Mucosa of descending colon (tissue), 3 donors: ENCODE measurements at regions not wholly inside any gene's neighbourhood (a gene's known extent, or its start where the extent isn't known, plus 50 kb on each side); places are given as distances from the start of the nearest gene placed in this dataset.

Experiments
- ATAC-seq: fragments of 200-7000 bp; cut with Tn5 transposase; one replicate; pipeline ENCODE4 v1.9.1; 2020; ENCODE audit warnings: mild to moderate bottlenecking, moderate library complexity
- DNase-seq, 3 donors: peaks; one replicate each; pipeline ENCODE4 v3.0.0-alpha.2; 2020
- H3K36me3 ChIP-seq: fragments of 200-600 bp; one replicate; pipeline ENCODE4 v1.8.0; 2021; ENCODE audit warnings: low read depth, mild to moderate bottlenecking
- H3K4me1 ChIP-seq: fragments of 200-600 bp; one replicate; pipeline ENCODE4 v1.8.0; 2021; ENCODE audit warnings: low read depth, mild to moderate bottlenecking
- H3K4me3 ChIP-seq: fragments of 200-600 bp; one replicate; pipeline ENCODE4 v1.8.0; 2021; ENCODE audit warnings: mild to moderate bottlenecking
- H3K9me3 ChIP-seq: fragments of 200-600 bp; one replicate; pipeline ENCODE4 v1.8.0; 2021; ENCODE audit warnings: mild to moderate bottlenecking
- CTCF ChIP-seq: fragments of 200-600 bp; IDR thresholded peaks from one replicate; pipeline ENCODE4 v1.8.0; 2022; ENCODE audit warnings: antibody characterized with exemption, mild to moderate bottlenecking
- intact Hi-C, 2 donors: fragments of 100-400 bp; cut with DNase I in 1 of 2; cut with micrococcal nuclease in 1 of 2; formaldehyde crosslinking; loops; one replicate each; pipeline versions ENCODE4 v1.11.0 to v1.11.1; 2022; cut with DNase I, micrococcal nuclease
- donor health status: DM: no; HTN: no; CAD: no; lungs with moderate emphysema.
- donor health status: DM: no; HTN: no; CAD: no.
- donor health status: DM: no; HTN: yes; CAD: no.

GRCh38 chrX:107565931-107566603, 62.2 kb upstream of the PRPS1 start:
- H3K36me3 ChIP-seq: no peaks in the 10 kb centered on the region
- intact Hi-C loops: no loop called here
- TF ChIP-seq CTCF: no peak
- H3K4me3 ChIP-seq: no peak overlapping the region
- no peak for DNase-seq
- no peaks in the 10 kb centered on the region for H3K4me1 ChIP-seq
- no peak for ATAC-seq
- H3K9me3 ChIP-seq: no peaks in the 10 kb centered on the region

GRCh38 chrX:107566604-107567262, 61.6 kb upstream of the PRPS1 start:
- no peaks in the 10 kb centered on the region for H3K36me3 ChIP-seq
- DNase-seq (no peak), ATAC-seq (no peak)
- H3K4me3 ChIP-seq: no peak overlapping the region
- H3K4me1 ChIP-seq: no peaks in the 10 kb centered on the region
- intact Hi-C loops: no loop called here
- H3K9me3 ChIP-seq: no peaks in the 10 kb centered on the region
- TF ChIP-seq CTCF: no peak

GRCh38 chrX:107567370-107567769, 60.9 kb upstream of the PRPS1 start:
- no peaks in the 10 kb centered on the region for H3K9me3 ChIP-seq
- ATAC-seq: no peak
- H3K4me3 ChIP-seq: no peak overlapping the region
- H3K4me1 ChIP-seq: no peaks in the 10 kb centered on the region
- DNase-seq: no peak
- intact Hi-C loops: no loop called here
- no peak for TF ChIP-seq CTCF
- no peaks in the 10 kb centered on the region for H3K36me3 ChIP-seq

- no peak for ATAC-seq
- no peak for TF ChIP-seq CTCF
- Histone ChIP-seq H3K9me3 (no peaks in the 10 kb centered on the region), H3K4me1 (no peaks in the 10 kb centered on the region), H3K4me3 (no peak overlapping the region), H3K36me3 (no peaks in the 10 kb centered on the region)
- DNase-seq: no peak
- intact Hi-C loops: no loop called here
These were observed 56.9 kb upstream of the PRPS1 start for GRCh38 chrX:107571296-107571998.

GRCh38 chrX:107573016-107573415, 55.3 kb upstream of the PRPS1 start:
- DNase-seq (no peak), ATAC-seq (no peak)
- H3K9me3 ChIP-seq: no peaks in the 10 kb centered on the region
- H3K36me3 ChIP-seq: no peaks in the 10 kb centered on the region
- no peak overlapping the region for H3K4me3 ChIP-seq
- H3K4me1 ChIP-seq: no peaks in the 10 kb centered on the region
- TF ChIP-seq CTCF: no peak
- intact Hi-C loops: no loop called here
